HG03342 (cell line): ENCODE measurements at regions not wholly inside any gene's neighbourhood (a gene's known extent, or its start where the extent isn't known, plus 50 kb on each side); places are given as distances from the start of the nearest gene placed in this dataset.

ENCODE experiments used
- ATAC-seq: cut with Tn5 transposase; IDR thresholded peaks from one replicate; pipeline ENCODE4 v1.9.1; 2021; ENCODE audit warnings: mild to moderate bottlenecking, moderate library complexity; ENCODE audit not compliant: unreplicated experiment

DNA sequence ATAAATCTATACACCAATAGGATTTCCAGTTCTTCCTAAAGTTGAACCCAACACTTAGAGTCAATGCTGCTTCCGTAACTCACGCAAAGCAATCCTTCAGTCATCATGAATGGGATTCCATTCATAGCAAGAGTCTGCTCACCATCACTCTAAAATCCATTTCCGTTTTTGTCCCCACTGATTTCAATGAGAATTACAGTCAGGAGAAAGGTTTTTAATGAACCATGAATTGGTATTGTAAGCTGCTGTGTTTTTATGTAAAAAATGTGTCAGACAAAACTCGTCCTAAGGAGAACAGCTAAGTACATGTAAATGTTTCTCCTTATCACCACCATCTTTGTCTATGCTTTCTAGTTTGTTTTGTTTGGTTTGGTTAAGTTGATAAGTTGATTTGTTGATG, 391.5 kb downstream of the IRS1 start:
- no peak for ATAC-seq

DNA sequence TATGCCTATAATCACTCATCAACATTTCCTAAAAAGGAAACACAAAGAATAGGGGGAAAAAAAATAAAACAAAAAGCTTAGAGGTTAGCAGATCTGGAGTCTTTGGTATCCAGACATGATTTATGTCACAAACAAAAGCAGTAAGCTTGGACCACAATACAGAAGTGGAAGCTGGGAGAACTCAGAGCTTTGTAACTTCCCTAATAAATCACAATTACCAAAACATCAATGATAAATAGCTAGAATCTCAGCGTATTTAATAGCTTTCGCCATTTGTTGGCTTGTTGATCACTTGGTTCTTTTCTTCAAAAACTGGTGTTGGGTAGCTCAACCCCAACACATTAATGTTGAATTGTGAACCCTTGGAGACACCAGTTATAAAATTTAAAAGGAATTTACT, 392.5 kb downstream of the IRS1 start:
- ATAC-seq: no peak

DNA sequence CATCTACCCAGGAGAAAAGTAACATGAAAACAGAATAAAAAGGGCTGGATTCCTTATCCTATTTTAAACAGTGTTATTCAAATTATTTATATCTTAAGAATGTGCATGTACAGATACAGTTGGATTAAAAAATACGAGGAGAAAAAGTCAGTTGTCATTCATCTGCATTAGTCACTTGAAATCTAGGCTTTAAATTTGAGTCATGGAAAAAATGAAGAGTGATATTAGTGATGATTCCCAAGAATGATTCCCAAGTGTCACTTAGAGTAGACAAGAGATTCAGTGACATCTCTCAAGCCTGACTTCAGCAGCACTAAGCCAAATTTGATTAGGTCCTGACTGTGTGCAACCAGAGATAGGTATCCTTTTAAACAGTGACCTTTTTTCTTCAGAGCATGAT, 394.2 kb downstream of the IRS1 start:
- ATAC-seq: no peak

DNA sequence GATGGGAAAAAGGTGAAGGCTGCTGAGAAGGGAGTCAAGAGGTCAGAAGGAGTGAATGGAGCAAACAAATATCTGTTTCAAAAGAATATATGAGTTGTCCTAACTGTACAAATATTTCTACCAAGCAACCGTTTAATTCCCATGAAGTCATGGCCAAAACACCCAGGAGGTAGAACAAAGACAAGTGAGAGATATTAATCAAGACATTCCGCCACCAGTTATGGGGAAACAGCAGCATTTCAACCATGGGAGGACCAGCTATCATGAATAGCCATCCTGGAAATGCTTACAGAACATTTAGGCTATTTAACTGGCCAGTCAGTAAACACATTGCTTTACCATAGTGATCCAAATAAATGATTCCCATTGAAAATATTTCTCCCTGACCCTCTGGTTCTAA, 396.3 kb downstream of the IRS1 start:
- ATAC-seq: no peak

DNA sequence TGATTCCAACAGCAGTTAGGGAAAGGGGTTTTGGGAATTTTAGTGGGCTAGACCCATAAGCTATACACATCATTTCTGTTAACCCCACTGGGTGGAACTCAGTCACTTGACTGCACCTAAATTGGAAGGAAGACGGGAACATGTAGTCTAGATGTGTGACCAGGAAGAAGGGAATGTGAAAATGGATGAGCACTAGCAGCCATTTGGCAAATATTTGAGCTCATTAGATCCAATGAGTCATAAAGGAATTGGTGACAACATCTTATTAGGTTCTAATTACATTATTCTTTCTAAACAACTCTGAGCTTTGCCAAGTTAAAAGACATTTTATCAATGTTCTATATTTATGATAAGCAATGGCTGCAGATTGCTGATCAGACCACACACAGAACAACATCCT, 400.6 kb downstream of the IRS1 start:
- no peak for ATAC-seq

DNA sequence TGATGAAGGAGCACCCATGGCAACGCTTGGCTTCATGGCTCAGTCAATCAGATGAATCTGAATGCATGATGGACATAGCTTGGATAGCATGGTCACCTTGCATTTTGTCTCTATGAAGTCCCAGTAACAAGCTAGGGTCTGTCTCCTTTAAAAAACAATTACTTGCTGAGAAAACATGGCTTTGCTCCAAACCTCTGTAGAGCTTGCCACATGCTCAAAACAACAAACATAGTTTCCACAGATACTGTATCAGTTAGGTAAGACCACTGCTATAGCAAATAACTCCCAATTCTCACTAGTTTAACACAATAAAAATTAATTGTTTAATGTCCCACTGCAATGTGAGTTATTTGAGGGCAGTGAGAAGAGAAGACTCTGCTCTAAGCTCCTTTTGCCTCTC, 401.0 kb downstream of the IRS1 start:
- ATAC-seq: no peak

DNA sequence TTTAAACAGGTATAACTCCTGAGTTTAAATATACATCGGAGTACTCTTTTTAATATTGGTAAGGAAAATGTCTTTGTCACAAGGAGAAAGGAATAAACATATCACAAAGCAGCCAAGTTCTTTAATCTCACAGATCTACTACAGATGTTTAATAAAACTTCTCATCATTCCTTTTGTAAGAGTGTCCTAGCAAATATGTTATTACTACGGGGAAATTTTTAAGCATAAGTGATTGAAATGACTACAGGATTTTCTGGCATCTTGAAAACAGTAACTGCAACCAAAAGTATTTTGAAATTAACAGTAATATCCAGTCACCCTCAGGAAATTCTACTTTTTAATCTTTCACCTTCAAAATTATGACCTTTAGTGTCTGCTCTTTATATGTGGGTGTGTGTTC, 403.1 kb downstream of the IRS1 start:
- ATAC-seq: no peak

DNA sequence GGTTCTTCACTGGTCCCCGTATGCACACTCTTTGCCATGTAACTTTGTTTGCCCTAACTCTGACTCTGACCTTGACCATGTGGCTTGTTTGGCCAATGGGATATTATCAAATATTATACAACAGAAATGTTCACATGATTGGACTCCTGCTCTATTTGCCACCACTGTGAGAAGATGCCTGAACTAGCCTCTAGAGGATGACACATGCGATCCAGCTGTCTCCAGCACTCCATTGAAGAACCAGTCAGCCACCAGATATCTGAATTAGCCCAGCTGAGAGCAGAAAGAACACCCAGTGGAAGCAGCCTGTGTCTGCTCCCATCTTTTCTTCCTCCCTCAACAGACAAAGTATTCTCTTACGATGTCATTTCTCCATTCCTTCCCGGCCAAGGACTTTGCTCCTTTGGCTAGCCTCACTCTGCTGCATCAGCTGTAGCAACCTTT, 412.1 kb downstream of the IRS1 start:
- no peak for ATAC-seq

DNA sequence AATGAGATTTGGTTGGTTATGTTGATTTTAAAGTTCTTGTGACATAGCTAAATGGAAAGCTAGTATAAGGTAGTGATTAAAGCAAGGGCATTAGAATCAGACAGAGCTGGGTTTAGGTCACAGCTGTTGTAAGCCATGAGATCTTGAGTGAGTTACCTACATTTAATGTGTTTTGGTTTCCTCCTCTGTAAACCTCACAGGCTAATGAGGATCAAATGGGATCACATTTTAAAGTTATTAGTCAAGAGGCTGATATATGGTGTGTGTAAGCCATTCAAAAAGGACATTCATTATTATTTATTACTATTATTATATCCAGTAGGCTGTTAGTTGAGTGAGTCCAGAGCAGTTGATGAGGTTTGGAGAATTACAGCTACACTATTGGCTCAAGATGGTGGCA, 416.2 kb downstream of the IRS1 start:
- ATAC-seq: no peak

DNA sequence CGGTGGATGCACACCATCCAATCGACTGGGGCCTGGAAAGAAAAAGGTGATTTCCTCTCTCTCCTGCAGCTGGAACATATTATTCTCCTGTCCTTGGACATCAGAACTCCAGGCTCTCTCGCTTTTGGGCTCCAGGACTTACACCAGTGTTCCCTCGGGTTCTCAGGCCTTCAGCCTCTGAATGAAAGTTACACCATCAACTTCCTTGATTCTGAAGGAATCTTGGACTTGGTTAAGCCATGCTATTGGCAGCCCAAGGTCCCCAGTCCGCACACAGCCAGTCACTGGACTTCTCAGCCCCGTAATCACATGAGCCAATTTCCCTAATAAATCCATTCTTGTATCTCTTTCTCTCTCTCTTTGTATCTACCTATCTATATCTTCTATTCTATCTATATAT, 418.9 kb downstream of the IRS1 start:
- ATAC-seq: no peak

DNA sequence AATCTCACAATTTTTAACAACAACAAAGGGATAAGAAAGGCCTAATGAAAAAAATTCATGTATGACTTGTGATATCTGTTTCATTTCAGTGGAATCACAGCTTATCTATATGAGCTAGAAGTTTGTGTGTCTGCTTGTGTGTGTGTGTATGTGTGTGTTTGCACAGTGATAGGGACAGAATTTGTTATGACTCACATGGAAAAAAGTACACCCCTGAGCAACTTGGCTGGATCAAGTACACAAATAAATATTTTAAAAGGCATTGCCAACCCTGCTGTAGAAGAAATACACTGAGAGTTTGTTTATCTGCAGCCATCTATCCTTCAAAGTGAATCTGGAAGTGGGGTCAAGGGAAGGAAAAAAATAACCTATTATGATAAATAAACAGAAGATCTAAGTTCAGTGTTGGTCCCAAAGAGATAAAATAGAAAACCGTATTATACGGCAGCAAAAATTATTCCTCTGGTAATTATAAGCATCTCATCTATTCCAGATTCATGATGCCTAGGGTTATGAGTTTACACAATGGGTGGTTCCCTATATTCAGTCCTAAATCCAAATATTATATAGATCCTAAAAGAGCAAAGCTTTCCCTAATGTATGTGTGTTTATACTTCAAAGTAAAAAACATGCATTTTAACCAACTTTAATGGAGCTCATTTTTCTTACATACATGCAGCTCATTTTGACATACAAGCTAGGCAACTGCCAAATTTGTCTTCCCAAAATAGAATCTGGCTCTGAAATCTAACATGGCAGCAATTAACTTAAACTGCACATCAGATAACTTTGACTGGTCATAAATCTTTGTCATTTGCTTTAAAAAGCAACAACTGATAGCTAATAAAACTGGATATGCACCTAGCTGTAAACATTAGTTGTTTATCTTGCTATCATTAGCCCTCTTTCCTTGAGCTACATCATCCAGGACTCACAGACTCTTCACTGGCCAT, 420.6 kb downstream of the IRS1 start:
- no peak for ATAC-seq

DNA sequence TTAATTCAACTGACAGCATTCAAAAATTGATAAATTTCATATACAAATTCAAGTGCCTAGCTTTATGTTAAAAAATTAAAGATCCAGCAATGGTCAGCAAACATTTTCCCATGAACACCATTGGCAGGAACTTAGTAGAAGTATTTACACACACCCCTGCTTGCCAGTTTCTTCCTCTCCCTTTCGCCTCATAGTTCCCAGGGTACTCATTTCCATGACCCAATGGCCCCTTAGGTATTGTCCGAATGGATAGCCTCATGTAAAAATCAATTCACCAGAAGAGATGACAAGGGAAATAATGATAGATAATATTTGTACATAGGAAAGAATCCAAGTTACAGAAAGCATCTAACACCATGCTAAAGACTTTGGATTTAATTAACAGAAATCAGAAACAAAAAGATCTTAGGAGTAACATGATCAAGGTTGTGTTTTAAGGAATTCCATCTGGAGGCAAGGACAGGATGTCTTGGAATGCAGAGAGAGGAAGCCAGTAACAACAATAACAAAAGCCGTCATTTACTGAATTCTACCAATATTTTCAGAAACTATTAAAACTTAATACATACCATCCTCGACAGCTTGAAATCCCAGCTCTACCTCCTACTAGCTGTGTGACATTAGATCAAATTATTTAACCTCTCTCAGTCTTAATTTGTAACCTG, 423.0 kb downstream of the IRS1 start:
- no peak for ATAC-seq

DNA sequence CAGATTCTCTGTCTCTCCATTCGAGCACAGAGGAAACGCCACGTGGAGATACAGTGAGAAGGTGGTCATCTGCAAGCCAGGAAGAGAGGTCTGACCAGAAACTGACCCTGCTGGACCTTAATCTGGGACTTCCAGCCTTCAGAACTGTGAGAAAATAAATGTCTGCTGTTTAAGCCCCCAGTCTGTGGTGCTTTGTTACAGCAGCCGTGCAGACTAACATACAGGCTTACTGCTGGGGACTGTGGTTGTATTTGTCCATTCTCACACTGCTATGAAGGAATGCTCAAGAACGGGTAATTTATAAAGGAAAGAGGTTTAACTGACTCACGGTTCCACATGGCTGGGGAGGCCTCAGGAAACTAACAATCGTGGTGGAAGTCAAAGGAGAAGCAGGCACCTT, 432.7 kb downstream of the IRS1 start:
- no peak for ATAC-seq

DNA sequence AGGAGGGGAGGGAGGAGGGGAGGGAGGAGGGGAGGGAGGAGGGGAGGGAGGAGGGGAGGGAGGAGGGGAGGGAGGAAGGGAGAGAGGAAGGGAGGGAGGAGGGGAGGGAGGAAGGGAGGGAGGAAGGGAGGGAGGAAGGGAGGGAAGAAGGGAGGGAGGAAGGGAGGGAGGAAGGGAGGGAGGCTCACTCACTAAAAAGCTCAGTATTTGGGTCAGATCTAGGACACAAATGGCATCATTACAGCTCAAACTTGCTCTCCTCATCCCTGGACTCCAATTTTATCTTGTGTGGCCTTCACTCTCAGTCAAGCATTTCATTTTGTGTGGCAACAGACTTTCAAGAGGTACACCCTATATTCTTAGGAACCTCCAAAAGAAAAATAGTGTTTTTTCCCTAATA, 435.4 kb downstream of the IRS1 start:
- no peak for ATAC-seq

DNA sequence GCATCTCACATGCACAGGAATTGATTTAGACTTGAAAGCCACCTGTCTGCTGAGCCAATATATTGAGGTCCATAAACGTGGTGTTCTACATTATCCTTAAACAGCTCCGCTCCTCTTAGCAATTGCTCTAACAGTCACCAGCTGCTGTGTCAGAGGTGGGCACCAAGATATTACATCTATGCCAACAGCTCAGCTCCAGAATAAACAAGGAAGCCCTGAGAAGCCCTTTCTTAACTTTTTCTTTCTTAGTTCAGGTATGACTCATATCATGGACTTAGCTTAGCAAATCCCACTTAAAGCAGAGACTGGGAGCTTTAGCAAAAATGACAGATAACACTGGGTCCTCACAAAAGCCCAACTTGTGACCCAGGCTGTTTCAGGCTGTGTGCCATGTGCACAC, 436.6 kb downstream of the IRS1 start:
- no peak for ATAC-seq

DNA sequence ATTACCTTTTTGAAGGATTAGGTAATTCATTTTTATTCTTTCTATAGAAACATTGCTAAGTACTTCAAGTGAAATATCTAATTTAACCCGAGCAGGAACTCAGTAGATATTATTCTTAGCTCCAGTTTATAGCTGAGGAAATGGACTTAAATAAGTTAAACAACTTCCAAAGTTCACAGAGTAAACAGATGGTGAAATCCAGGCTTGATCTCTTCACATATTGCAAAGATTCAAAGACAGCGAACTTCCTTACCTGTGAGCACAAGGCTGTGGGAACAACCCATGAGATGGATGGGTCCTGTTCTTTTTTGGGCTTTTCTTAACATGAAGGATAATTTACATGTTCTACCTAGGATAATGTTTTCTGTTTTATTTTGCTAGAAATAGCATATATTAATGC, 439.0 kb downstream of the IRS1 start:
- ATAC-seq: no peak

DNA sequence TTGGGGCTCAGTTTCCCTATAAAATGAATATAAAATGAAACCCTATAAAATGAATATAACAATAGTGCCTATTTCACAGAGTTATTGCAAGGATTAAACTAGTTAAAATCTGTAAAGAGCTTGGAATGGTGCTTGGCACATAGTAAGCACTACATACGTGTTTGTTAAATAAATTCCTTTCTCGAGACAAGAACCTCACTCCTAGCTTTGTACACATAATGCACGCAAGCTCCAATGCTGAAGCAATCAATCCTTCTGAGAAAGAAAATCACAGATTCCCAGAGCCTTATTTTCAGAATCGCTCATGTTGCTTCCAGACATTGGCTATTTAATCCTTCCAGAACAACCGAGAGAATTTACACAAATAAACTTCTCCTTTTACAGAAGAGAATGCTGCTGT, 440.9 kb downstream of the IRS1 start:
- no peak for ATAC-seq

DNA sequence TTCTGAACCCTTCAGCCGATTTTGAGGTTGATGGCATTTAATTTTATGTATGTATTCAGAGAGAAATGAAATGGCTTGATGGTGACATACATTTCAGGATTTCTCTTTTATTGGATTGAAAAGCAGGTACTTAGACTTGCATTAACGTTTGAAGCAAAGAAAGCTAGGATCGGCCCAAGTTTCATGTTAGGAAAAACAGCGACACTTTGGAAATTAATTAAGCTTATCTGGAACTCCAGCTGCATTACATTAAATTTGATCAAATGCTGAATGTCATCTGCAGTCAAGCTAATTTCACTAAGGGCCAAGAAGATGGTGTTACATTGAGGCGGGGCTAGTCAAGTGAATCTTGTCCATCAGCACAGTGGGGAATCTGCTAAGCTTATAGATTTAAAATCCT, 441.8 kb downstream of the IRS1 start:
- no peak for ATAC-seq

DNA sequence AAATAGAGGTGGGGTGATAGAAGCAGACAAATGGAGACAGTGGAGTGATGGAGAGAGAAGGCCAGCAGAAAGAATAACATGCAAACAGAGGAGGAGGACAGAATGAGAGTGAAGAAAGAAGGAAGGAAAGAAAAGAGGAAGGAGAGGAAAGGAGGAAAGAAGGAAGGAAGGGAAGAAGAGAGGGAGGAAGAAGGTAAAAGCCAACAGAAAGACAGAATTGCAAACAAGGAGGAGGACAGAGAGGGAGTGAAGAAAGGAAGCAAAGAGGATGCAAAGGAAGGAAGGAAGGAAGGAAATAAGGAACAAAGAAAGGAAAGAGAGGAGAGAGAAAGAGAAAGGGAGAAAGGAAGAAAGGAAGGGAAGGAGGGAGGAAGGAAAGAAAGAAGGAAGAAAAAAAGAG, 444.0 kb downstream of the IRS1 start:
- ATAC-seq: no peak

DNA sequence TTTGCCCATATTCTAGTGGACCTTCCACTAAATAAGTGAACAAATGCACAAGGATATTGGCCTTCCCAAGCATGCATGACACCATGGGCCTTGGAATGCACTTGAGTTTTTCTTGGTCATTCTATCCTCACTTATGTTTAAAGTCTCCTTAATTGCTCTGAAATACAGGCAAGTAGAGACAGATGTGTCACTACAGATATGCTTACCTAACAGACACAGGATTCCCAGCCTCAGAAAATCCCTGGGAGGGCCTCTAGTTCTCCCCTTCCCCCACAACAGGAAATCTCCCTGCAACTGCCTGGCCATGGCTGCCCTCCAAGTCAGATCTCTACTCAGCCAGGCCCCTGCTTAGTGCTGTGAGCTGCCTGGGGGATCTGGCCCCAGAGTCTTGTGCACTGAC, 445.2 kb downstream of the IRS1 start:
- no peak for ATAC-seq

DNA sequence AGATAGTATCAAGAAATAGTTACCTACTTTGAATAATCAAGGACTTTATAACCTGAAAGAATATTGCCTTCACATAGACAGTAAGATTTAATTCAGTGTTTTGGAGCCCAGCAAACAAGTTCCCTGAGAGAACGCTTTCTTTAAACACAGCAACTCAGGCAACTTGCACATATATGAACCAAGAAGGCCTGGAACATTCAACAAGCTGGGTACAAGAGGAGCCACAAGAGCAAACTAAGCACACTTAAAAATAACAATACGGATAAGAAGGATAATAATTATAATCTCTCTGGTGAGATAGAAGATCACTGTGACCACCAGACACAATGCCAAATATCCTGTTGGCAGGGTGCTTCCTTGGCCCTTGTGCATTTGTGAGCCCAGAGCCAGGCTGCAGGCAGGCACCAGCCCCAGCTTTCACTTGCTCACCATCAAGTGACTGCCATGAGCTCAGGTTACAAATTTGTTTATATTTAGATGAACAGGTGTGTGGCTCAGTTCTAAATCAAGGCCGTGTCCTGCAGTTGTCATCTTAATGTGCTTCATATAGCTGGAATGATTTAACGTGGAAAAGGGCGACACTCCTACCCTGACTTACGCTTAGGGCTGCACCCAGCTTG, 446.6 kb downstream of the IRS1 start:
- no peak for ATAC-seq

DNA sequence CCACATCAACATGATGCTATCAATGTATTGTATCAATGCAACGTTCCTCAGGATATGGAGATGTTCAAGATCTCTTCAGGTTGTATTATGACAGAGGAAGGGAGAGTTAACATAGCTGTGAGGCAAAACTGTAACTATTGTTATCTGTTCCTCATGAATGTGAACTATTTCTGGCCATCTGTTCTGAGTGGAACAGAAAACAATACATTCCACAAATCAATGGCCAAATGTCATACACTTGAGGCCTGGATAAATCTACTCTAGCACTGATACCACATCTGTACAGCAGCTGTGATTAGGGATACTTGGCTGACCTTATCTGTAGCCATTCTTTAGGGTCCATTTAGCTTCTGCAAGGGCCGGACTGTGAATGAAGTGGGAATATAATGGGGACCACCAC, 447.9 kb downstream of the IRS1 start:
- ATAC-seq: no peak
